ENCODE measurements at regions not wholly inside any gene's neighbourhood (a gene's known extent, or its start where the extent isn't known, plus 50 kb on each side); places are given as distances from the start of the nearest gene placed in this dataset.

DNA sequence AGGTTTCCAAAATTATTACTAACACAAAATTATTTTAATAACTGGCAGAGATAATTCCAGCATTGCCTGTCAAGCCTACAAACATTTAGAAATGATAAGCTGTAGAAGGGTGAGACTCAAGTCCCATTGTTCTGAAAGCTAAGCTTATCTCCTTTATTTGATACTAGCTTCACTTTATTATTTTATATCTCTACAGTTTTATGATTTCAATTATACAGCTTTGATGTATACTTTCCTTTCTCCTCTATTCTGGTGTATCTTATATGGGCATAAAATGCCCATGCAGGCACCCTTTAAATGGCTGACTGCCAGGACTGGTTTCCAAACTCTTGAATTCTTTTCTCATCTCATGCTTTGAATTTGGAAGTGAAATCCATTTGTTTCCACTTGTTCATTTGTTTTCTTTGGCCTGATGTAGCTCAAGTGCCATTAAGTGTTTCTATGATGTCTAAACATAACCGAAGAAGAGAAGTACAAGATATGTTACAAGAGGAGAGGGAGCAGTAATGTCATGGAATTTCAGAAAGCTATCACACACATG, 372.1 kb upstream of the ARHGEF26 start:
- Histone ChIP-seq H3K4me1 (ENCODE audit: control insufficient read depth in 5 of 5, insufficient read depth in 5 of 5, low read length in 5 of 5) (peaks cover 0 to 24% (median 0%) of the 10 kb centered on the region in 5 donors), H3K9ac (ENCODE audit: insufficient read depth in 1 of 2, low read length in 2 of 2) (no peak overlapping the region), H3K27me3 (ENCODE audit: control insufficient read depth in 3 of 3, insufficient read depth in 3 of 3, low read length in 2 of 3) (no peaks in the 10 kb centered on the region), H3K9me3 (ENCODE audit: control insufficient read depth in 4 of 4, insufficient read depth in 3 of 4, low read length in 3 of 4) (no peaks in the 10 kb centered on the region), H3K27ac (ENCODE audit: low read depth in 1 of 2, low read length in 1 of 2) (no peak overlapping the region), H3K36me3 (ENCODE audit: control insufficient read depth in 4 of 4, insufficient read depth in 4 of 4, low read length in 4 of 4) (no peaks in the 10 kb centered on the region), H3K4me3 (no peak overlapping the region)
- TF ChIP-seq, protein P1, sequence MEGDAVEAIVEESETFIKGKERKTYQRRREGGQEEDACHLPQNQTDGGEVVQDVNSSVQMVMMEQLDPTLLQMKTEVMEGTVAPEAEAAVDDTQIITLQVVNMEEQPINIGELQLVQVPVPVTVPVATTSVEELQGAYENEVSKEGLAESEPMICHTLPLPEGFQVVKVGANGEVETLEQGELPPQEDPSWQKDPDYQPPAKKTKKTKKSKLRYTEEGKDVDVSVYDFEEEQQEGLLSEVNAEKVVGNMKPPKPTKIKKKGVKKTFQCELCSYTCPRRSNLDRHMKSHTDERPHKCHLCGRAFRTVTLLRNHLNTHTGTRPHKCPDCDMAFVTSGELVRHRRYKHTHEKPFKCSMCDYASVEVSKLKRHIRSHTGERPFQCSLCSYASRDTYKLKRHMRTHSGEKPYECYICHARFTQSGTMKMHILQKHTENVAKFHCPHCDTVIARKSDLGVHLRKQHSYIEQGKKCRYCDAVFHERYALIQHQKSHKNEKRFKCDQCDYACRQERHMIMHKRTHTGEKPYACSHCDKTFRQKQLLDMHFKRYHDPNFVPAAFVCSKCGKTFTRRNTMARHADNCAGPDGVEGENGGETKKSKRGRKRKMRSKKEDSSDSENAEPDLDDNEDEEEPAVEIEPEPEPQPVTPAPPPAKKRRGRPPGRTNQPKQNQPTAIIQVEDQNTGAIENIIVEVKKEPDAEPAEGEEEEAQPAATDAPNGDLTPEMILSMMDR (IDR thresholded peaks at IDR 0.05; ENCODE audit: control extremely low read depth, extremely low read depth) = no peak
- DNase-seq (peak in 2 of 3 donors; percentile 29 to 38), ATAC-seq (ENCODE audit: insufficient read depth, low FRiP score) (no peak)
- 55 to 62% methylated on average over 1 of the region's 1 CpG for WGBS, 2 donors

DNA sequence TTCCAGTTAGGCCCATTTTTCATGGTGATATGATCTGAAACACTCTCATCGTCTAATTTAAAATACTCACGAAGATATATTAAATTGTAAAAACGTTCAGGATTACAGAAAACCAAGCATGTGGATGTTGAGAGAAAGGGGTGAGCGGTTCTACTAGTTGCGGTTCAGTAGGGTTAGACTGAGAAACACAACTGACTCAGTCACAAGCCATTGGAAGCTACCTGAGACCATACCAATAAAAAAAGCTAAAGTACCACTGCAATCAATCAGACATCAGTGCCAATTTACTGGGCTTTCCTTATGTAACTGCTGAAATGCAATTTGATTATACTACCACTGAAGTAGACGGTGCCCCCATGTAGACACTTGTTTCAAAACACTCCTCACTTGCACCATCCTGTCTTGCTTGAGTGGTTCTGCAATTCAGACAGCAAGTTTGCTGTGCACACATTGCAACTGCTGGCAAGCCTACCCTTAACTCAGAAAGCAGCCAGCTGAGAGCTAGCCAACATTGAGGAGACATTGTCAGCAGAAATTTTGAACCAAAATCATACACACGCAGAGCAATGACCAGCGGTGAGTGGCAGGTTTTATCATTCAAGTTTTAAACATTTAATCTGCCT, 368.7 kb upstream of the ARHGEF26 start:
- TF ChIP-seq, protein P1 (IDR thresholded peaks at IDR 0.05; ENCODE audit: control extremely low read depth, extremely low read depth) = no peak
- 59 to 70% methylated on average over 8 of the region's 8 CpGs for WGBS, 2 donors
- no peak overlapping the region for H3K27ac ChIP-seq (ENCODE audit: low read depth in 1 of 2, low read length in 1 of 2)
- ATAC-seq (ENCODE audit: insufficient read depth, low FRiP score) (peak; percentile 66), DNase-seq (peak; percentile 49 to 81 (median 71))
- H3K4me1 ChIP-seq (ENCODE audit: control insufficient read depth in 5 of 5, insufficient read depth in 5 of 5, low read length in 5 of 5) = peaks cover 0 to 22% (median 0%) of the 10 kb centered on the region in 5 donors
- no peaks in the 10 kb centered on the region for H3K36me3 ChIP-seq (ENCODE audit: control insufficient read depth in 4 of 4, insufficient read depth in 4 of 4, low read length in 4 of 4)
- no peaks in the 10 kb centered on the region for H3K9me3 ChIP-seq (ENCODE audit: control insufficient read depth in 4 of 4, insufficient read depth in 3 of 4, low read length in 3 of 4)
- no peak overlapping the region for H3K4me3 ChIP-seq
- H3K27me3 ChIP-seq (ENCODE audit: control insufficient read depth in 3 of 3, insufficient read depth in 3 of 3, low read length in 2 of 3) = no peaks in the 10 kb centered on the region
- H3K9ac ChIP-seq (ENCODE audit: insufficient read depth in 1 of 2, low read length in 2 of 2) = no peak overlapping the region

DNA sequence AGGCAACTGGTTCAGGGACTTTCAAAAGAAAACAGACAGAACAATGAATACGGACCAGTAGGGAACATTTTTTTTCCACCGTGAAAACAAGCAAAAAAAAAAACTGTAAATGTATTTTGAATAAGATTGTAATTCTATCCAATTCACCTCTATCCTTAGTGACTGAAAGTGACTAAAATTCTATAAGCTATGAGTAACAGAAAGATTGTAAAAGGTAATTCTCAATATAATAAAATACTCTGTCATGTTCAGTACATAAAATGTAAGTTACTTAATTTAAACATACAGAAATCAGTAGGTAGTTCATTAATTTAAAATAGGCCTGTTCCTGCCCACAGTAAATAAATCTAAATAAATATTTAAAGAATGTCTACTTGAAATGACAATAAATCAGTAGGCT, 368.2 kb upstream of the ARHGEF26 start:
- H3K9me3 ChIP-seq (ENCODE audit: control insufficient read depth in 4 of 4, insufficient read depth in 3 of 4, low read length in 3 of 4) = no peaks in the 10 kb centered on the region
- no peak overlapping the region for H3K9ac ChIP-seq (ENCODE audit: insufficient read depth in 1 of 2, low read length in 2 of 2)
- ATAC-seq (ENCODE audit: insufficient read depth, low FRiP score) (no peak), DNase-seq (no peak)
- H3K4me1 ChIP-seq (ENCODE audit: control insufficient read depth in 5 of 5, insufficient read depth in 5 of 5, low read length in 5 of 5) = peaks cover 0 to 21% (median 0%) of the 10 kb centered on the region in 5 donors
- H3K27me3 ChIP-seq (ENCODE audit: control insufficient read depth in 3 of 3, insufficient read depth in 3 of 3, low read length in 2 of 3) = no peaks in the 10 kb centered on the region
- TF ChIP-seq, protein P1 (IDR thresholded peaks at IDR 0.05; ENCODE audit: control extremely low read depth, extremely low read depth) = no peak
- no peak overlapping the region for H3K4me3 ChIP-seq
- 54 to 64% methylated on average over 2 of the region's 2 CpGs for WGBS, 2 donors
- no peak overlapping the region for H3K27ac ChIP-seq (ENCODE audit: low read depth in 1 of 2, low read length in 1 of 2)
- H3K36me3 ChIP-seq (ENCODE audit: control insufficient read depth in 4 of 4, insufficient read depth in 4 of 4, low read length in 4 of 4) = no peaks in the 10 kb centered on the region

Data from lung (tissue), 11 donors.